Neural crest cell (in vitro differentiated cells): ENCODE measurements at regions not wholly inside any gene's neighbourhood (a gene's known extent, or its start where the extent isn't known, plus 50 kb on each side); places are given as distances from the start of the nearest gene placed in this dataset.

Experiments used
- DNase-seq: peaks from one replicate; pipeline ENCODE4 v3.0.0; 2021; ENCODE audit warnings: low read depth, mixed read lengths, low spot score
- H3K27ac Mint-ChIP-seq: one replicate; pipeline ENCODE4 v1.8.0; 2021; ENCODE audit warnings: mild to moderate bottlenecking, mixed read lengths; ENCODE audit not compliant: unreplicated experiment
- H3K27me3 Mint-ChIP-seq: 2 replicates; pipeline ENCODE4 v1.8.0; 2021; ENCODE audit warnings: low read depth, mild to moderate bottlenecking, mixed read lengths
- H3K36me3 Mint-ChIP-seq: 2 replicates; pipeline ENCODE4 v1.8.0; 2021; ENCODE audit warnings: low read depth, mild to moderate bottlenecking, mixed read lengths
- H3K4me1 Mint-ChIP-seq: 2 replicates; pipeline ENCODE4 v1.8.0; 2021; ENCODE audit warnings: mixed read lengths
- H3K4me3 Mint-ChIP-seq: one replicate; pipeline ENCODE4 v1.8.0; 2021; ENCODE audit warnings: mild to moderate bottlenecking, mixed read lengths
- H3K9me3 Mint-ChIP-seq: 2 replicates; pipeline ENCODE4 v1.8.0; 2021; ENCODE audit warnings: mixed read lengths
- CTCF ChIP-seq: fragments of 200-600 bp; sonication (generic); conservative IDR thresholded peaks from 2 replicates; pipeline ENCODE4 v1.5.0; 2021; ENCODE audit warnings: antibody characterized with exemption, mild to moderate bottlenecking

GRCh38 chr16:86965840-86966550 lies 351.2 kb downstream of the C16orf95 start:
- Mint-ChIP-seq H3K9me3 (no peaks in the 10 kb centered on the region), H3K36me3 (no peaks in the 10 kb centered on the region), H3K4me1 (peaks cover 21% of the 10 kb centered on the region), H3K27me3 (no peaks in the 10 kb centered on the region), H3K27ac (no peak overlapping the region), H3K4me3 (no peak overlapping the region)
- TF ChIP-seq CTCF = no peak
- no peak for DNase-seq

GRCh38 chr16:86966777-86967176 lies 350.4 kb downstream of the C16orf95 start:
- Mint-ChIP-seq H3K4me3 (no peak overlapping the region), H3K27me3 (no peaks in the 10 kb centered on the region), H3K4me1 (peaks cover 17% of the 10 kb centered on the region), H3K9me3 (no peaks in the 10 kb centered on the region), H3K36me3 (no peaks in the 10 kb centered on the region), H3K27ac (no peak overlapping the region)
- TF ChIP-seq CTCF = no peak
- no peak for DNase-seq

- H3K9me3 Mint-ChIP-seq = peaks cover 4% of the 10 kb centered on the region
- H3K27ac Mint-ChIP-seq = no peak overlapping the region
- no peaks in the 10 kb centered on the region for H3K27me3 Mint-ChIP-seq
These were observed 348.3 kb downstream of the C16orf95 start for GRCh38 chr16:86968866-86969265.

GRCh38 chr16:86969716-86970115 lies 347.5 kb downstream of the C16orf95 start:
- Mint-ChIP-seq H3K4me1 (peaks cover 8% of the 10 kb centered on the region), H3K27me3 (no peaks in the 10 kb centered on the region), H3K36me3 (no peaks in the 10 kb centered on the region), H3K9me3 (peaks cover 4% of the 10 kb centered on the region), H3K4me3 (no peak overlapping the region), H3K27ac (no peak overlapping the region)
- DNase-seq = no peak
- TF ChIP-seq CTCF = no peak

More at GRCh38 chr16:86968866-86969265, 348.3 kb downstream of the C16orf95 start:
- DNase-seq = no peak
- no peak overlapping the region for H3K4me3 Mint-ChIP-seq
- no peak for TF ChIP-seq CTCF
- peaks cover 8% of the 10 kb centered on the region for H3K4me1 Mint-ChIP-seq
- no peaks in the 10 kb centered on the region for H3K36me3 Mint-ChIP-seq

GRCh38 chr16:86970279-86970678 lies 346.9 kb downstream of the C16orf95 start:
- no peak for DNase-seq
- no peak overlapping the region for H3K27ac Mint-ChIP-seq
- no peaks in the 10 kb centered on the region for H3K36me3 Mint-ChIP-seq
- no peaks in the 10 kb centered on the region for H3K27me3 Mint-ChIP-seq
- peaks cover 7% of the 10 kb centered on the region for H3K9me3 Mint-ChIP-seq
- TF ChIP-seq CTCF = no peak
- no peak overlapping the region for H3K4me3 Mint-ChIP-seq
- peaks cover 10% of the 10 kb centered on the region for H3K4me1 Mint-ChIP-seq
